ENCODE measurements at regions not wholly inside any gene's neighbourhood (a gene's known extent, or its start where the extent isn't known, plus 50 kb on each side); places are given as distances from the start of the nearest gene placed in this dataset.
"Not testable (repeated sequence)": the region's sequence is repeated elsewhere in the genome, so short reads cannot be mapped to it uniquely, and the experiment has no call there.

DNA sequence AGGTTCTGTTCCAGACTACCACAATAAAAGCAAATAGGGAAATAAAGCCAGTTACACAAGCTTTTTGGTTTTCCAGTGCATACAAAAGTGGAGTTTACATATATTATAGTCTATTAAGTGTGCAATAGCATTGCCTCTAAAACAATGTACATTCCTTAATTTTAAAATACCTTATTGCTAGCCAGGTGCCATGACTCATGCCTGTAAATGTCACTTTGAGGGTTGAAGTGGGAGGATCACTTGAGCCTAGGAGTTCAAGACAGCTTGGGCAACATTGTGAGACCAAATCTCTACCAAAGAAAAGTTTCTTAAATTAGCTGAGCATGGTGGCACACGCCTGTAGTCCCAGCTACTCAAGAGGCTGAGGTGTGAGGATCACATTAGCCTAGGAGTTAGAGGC, 52.9 kb upstream of the IMP4 start:
- DNase-seq, result no peak

DNA sequence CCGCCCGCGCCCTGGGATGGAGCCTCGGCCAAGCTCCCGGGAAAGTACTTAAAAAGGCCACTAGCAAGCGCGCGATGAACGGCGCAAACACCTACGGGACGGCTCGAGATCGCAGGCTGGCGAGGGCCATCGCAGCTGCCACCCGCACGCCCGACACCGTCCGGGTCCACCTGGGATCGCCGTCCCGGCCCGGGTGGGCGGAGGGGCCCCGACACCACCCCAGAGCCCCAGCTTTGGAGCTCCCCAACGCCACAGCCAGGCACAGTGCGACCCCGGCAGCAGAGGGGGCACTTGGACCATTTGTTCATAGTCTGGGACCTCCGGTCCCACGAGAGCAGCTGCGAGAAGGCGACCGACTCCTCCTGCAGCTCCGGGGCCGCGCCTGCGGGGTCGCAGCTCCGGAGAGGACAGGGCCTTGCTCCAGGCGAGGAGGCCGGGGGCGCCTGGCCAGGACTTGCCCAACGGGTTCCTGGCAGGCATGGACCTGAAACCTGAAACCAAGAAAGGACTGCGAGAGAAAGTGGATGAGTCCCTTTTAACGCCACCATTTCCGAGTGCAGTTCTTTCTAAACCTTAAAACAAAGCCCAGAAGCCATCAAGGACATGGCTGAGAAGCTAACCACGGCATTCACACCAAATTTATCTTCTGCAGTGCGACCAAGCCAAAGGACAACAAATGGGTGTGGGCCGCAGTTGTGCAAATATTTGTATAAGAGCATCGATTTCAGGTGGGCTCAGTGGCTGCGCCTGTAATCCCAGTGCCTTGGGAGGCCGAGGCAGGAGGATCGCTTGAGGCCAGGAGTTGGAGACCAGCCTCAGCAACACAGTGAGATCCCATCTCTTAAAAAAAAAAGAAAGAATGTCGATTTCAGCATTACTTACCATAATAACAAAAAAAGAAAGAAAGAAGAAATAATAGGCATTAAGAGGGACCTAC, 54.0 kb upstream of the IMP4 start:
- no peak for DNase-seq

DNA sequence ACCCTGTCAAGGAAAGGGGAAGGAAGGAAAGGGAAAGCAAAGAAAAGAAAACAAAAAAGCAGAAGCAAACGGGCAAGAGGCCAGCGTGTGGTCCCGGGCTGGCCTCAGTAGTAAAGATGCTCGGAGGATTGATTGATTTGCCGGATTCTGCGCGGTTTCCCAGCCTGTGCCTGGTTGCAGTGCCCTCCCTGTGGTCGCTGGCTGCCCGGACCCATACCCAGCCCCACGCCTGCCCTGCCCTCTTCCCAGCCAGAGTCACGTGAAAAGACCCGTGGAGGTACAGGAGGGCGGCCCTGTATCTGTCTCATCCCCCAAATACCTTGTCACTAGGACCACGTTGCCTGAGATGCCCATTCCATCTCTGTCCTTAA, 55.1 kb upstream of the IMP4 start:
- no peak for DNase-seq

DNA sequence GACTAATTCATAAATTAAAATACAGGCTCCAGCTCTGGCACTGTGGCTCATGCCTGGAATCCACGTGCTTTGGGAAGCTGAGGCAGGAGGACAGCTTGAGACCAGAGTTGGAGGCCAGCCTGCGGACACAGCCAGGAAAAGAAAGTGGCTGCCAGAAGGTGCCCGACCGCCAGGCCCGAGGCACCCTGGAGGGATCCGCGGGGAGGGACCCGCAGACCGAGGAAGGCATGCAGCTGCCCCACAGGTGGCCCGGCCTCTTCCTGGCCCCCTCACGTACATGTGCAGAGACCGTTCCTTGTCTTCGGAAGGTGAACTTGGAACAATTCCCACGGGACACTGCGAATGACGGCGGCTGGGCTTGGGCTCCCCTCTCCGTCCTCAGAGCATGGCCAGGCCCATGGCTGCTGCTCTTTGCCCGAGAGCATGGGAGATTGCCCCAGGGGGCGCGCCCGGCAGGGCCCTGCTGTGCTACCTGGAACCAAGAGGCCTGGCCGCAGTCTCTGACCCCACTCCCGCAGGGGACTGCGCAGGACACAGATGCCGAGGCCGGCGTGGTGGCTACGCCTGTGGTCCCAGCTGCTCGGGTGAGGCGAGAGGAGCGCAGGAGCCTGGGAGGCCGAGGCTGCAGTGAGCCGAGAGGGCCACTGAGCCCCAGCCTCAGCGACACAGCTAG, 55.6 kb upstream of the IMP4 start:
- no peak for DNase-seq

DNA sequence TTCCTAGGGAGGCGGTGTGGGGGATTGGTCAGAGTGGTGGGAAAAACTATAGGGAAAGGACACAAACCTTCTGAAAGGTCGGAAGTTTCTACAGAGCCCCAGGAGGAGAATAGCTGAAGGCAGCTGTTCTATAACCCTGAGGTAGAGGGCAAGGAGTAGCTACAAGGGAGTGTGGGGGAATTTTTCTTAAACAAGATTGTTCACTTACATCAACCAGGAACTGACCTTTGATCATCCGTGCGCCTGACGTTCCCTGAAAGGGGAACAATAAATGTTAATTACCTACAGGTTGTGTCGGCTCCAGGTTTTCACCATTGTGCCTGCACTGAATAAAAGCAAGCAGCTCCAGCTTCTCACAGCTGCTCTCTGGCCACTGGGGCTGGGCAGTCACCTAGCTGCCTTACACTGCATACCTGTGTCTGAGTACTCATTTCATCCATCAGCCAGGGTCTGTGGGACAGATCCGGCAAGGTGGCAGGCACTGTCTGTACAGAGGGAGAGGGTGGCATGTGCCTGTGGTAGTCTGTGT, 59.3 kb upstream of the IMP4 start:
- not testable (repeated sequence) for DNase-seq

DNA sequence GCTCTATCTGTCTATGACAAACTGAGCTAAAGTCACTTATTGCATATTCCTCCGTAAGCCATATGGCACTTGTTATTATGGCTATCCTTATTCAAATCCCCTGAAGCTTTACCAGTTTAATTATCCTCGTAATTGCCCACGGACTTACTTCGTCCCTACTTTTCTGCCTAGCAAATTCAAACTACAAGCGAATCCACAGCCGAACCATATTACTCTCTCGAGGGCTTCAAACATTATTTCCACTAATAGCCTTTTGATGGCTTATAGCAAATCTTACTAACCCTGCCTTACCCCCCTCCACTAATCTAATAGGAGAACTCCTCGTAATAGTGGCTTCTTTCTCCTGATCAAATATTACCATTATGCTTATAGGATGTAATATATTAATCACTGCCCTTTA, 63.1 kb upstream of the IMP4 start:
- not testable (repeated sequence) for DNase-seq

DNA sequence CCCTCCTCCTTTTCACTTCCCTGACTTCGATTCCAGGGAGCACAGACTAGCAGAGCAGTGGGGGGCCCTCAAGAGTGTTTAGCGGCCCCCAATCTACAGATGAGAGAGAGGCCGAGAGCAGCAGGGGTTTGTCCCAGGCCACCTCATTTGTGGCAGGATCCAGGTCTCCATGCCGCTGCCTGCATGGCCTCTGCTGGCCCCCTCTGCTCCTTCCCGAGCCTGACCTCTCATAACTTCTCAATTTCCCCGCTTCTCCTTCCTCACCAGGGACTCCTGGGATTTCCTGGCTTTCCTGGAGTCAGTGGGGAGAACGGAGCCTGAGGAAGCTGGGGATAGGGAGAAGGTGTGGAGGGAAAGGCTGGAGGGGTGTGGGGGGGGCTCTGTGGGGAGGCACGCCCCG, 70.1 kb upstream of the TUBA3E start:
- DNase-seq, result not testable (repeated sequence)

DNA sequence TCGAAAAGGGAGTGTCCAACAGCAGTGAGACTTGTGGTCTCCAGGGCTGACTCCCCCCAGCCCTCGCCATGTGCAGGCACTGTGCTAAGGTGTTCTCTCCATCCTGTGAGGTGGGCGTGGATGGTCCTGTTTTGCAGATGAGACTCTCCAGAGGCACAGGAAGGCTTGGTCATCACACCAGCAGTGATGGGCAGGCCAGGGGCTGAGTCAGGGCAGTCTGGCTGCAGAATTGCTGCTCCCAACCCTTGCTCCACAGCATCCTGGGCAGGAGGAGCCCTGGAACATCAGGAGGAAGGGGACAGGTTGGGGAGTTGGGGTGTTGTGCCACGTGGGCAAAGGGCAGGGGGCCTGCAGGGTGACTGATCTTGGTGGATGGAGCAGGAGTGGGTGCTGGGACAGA, 69.3 kb upstream of the TUBA3E start:
- DNase-seq, result not testable (repeated sequence)

DNA sequence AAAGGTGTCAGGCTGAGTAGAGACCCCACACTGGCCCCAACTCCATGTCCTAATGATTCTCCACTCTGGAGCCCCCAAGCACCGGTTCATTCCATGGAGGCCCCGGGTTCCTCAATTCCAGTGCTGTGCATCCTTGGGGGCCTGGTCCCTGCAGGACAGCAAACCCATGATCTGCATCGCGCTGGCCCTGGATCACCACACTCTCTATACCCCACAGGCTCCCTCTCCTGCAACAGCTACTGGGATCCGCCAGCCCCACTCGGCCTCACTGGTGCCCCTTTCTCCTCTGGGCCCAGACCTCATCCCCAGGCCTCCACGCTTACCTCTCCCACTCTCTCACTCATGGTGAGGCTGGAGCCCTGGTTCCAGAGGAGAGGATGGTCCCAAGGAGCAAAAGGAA, 68.6 kb upstream of the TUBA3E start:
- not testable (repeated sequence) for DNase-seq

DNA sequence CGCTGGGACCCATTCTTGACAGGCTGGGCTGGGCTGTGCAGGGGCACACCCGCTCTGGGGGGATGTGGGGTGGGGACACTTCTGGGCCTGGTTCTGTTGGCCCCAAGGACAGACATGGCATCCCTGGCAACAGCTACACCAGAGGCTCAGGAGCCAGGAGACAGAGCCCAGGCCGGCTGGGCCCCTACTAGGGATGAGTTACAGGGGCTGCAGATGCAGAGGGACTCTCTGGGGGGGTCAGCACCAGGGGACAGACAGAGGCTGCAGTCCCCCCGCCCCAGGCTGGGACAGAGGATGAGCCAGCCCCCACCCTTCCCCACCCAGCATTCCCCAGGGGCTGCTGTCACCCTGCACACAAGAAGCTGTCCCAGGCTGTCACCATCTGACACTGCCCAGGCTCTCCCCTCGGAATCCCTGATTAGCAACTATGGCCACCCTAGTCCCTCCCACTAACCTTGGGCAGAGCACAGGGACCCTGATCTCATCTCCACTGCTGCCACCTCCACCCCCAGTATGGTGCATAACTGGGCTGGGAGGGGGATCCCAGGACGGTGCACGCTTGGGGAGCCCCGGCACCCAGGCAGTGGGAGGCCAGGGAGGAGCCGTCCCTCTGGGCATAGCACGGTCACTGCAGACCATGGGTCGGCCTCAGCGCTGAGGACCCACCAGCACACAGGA, 67.5 kb upstream of the TUBA3E start:
- not testable (repeated sequence) for DNase-seq

DNA sequence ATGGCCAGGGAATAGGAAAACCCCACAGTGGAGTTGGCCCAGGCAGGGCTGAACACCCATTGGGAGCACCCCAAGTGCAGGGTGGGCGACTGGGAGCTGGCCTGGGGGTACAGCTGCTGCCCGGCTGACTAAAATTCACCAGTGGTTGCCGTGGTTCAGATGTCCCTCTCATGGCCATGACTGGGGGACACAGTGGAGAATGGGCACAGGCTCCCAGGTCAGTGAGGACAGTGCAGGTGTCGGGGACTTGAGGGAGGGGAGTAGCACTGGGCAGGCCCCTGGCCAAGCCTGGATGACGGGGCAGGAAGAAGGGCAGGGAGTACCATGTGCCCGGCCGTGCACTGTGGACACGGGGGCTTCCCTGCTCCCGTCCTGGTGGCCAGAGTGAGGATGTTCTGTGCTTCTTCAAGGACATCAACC, 66.7 kb upstream of the TUBA3E start:
- DNase-seq, result not testable (repeated sequence)

DNA sequence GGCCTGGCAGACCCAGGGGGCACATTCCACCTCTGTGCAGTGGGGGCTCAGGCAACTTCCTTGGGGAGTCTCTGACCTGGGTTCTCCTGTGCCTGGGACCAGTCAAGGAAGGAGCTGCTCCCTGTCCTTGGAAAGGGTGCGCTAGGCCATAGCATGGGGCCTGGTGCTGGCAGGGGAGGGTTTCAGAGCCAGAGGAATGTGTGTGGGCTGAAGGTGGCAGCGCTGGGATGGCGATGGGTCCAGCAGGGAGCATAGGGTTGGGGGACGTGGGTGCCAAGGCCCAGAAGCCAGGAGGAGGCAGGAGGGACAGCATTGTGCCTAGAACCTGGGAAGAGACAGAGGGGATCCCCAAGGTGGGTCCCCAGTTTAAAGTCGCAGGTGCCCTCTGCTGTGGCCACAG, 66.3 kb upstream of the TUBA3E start:
- no peak for DNase-seq

DNA sequence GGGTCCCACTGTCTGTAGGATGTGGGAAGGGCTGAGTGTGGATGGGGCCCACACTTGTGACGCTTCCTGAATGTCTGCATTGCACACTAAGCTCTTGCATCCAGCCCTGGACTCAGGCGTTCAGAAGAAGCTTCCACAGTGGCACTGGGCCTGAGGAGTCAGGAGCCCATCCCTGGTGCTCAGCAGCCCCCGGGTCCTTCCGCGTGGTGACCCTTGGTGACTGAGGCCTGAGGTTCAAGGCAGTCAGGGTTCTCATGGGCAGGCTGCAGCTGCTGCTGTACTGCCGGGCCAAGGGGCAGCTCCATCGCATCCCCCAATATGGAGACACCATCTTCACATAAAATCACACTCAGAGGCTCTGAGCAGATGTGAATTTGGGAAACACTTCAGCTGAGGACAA, 65.8 kb upstream of the TUBA3E start:
- DNase-seq, result no peak

DNA sequence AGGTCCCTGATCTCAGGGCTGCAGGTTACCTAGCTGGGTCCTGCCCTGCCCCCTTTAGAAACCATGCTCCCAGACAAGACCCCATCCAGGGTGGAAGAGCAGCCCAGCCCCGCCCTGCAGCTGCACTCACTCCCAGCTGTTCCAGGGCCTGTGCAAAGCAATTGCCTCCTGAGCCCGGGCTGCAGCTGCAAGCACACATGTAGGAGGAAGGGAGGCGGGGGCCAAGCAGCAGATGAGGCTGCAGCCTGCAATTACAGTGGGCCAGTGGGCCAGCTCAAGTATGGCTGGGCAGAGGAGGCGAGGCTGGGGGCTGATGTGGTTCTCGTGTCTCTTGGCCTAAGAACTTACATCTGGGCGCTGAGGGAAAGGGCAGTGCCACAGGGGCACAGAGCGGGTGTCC, 65.4 kb upstream of the TUBA3E start:
- DNase-seq, result no peak

DNA sequence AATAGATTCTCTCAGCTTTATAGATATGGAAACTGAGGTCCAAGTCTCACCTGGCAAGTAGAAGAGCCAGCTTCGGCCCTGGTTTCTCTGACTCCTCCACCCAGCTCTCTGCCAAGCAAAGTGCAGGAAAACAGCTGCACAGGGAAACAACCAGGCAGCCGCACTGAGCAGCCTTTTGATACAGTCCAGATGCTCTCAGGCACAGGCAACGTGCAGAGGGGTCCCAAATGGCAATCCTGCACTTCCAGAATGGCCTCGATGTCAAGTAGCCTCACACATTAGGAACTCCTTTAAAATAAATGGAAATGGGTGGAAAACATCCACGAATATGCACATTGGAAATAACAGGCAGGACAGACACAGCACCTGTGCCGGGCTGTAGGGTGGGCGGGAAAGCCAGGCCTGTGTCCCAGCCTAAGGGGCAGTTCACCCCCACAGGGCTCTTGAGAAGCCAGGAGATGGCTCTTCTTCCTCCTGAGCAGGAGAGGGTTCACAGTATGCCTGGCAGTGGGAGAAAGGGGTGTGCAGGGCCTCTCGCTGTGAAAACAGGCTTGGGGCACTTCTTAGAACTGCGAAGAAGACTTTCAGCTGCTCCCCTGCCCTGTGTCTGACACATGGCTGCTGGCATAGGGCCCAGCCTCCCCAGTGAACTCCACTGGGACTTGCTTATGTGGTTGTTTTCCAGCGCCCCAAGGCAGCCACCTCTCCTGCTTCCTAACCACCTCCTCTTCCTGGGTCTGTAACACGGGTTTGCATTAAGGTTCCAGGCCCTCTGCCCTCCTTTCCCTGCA, 63.9 kb upstream of the TUBA3E start:
- DNase-seq, result no peak

DNA sequence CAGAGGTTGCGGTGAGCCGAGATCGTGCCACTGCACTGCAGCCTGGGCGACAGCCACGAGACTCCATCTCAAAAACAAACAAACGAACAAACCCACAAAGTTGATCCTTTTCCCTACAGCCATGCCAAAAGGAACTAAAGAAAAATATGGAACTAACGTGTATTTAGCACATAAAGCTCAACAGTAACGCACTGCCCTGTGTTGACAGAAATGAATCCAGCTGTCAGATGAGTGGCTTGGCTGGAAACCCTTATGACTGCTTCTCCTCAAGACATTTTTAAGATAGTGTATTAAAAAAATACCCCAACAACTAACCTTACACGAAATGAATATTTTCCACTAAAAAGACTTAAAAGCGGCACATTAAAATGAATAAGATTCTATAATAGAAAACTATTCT, 62.9 kb upstream of the TUBA3E start:
- DNase-seq, result no peak

DNA sequence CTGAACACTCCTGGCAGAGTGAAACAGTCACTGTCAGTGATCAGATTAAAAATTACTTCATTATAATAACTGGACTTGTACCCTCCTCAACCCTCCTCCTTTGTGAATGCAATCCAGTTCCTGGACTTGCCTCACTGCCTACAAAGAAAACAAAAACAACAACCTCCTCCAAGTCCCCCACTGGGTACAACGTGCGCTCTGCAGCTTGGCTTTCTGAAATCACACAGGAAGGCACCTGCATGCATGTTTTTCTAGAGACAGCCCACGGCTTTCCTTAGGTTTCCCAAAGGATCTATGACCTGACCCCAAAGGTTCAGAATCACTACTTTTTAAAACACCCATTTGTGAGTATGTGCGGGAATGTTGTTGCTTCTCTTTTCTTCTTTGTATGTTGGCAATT, 61.4 kb upstream of the TUBA3E start:
- no peak for DNase-seq

DNA sequence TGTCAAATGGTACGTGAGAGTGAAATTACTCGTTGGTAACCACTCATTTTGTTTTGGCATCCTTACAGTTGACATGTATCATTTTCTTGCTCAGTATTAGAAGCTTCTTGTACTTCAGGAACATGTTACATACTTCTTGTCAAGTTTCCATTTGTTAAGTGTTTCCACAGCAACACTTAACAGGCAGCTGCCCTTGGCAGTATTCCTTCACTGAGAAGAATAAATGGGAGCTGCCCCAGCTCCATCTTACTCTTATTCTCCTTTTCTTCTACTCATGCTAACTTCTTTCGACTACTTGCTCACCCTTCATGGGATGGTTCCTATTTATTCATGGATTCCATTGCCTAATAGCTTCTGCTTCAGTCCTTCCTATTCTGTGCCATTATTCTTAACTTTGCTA, 60.1 kb upstream of the TUBA3E start:
- DNase-seq, result no peak

DNA sequence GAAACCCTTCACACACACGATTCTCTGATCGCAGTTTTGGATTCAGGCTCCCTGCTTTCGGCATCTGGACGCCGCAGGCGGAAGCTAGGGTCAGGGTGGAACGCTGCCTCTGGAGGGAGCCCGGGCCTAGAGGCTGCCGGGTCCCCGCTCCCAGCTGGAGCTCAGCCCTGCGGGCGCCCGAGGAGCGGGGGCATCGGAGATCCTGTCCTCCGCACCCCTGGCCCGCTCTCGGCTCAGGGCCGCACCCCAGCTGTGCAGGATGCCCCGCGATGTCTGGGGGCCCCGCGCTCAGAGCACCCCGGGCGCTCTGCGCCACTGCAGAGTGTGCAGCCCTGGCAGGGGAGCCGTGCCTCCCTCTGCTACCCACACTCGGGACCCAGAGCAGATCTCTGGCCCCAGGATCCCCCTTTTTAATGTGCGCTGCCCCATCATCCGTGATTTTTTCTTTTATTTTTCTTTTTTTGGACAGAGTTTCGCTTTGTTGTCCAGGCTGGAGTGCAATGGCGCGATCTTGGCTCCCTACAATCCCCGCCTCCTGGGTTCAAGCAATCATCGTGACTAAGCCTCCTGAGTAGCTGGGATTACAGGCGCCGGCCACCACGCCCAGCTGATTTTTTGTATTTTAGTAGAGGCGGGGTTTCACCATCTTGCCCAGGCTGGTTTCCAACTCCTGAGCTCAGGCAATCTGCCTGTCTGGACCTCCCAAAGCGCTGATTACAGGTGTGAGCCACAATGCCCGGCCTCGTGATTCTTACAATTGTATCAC, 54.8 kb upstream of the TUBA3E start:
- DNase-seq, result peak in 1 of 51 donors; percentile 11

DNA sequence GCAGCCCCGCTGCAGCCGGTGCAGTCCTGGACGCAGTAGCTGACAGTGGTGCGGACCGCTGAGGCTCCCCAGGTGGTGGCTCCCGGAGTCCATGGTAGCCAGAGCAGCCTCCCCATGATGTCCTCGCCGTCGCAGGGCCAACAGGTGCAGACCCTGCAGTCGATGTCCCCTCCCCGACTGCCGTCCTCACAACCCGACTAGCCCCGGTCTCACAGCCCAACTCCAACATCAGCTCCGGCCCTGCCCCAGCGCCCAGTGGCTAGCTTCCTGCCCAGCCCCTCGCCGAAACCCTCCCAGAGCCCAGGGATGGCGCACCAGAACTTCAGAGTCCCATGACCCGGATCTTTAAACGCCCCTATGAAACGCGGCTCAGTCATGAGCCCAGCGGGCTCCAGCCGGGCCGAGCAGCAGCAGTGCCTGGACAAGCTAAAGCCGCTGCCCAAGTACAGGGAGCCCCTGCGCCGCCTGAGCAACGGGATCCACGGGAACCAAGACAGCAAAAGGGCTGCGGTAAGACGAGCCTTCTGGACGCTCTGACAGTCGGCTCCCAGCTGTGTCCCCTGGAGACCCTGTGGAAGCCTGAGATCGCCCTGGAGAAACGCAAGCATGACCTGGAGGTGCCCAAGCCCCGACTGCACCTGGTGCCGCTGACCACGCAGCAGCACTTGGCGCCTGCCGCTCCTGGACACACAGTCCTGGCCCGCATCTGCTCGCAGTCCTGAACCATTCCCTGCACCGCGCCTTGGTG, 53.8 kb upstream of the TUBA3E start:
- no peak for DNase-seq

Measured in hypothalamus (tissue), 51 donors.